NCI-H748 treated with DMSO at 0.1 percent for 48 hours (cell line): ENCODE measurements at regions not wholly inside any gene's neighbourhood (a gene's known extent, or its start where the extent isn't known, plus 50 kb on each side); places are given as distances from the start of the nearest gene placed in this dataset.
"Not testable (repeated sequence)": the region's sequence is repeated elsewhere in the genome, so short reads cannot be mapped to it uniquely, and the experiment has no call there.

Source experiments
- DNase-seq: peaks from one replicate; lab custom pipeline; 2025; lab: John Stamatoyannopoulos, UW

- no peak for DNase-seq
Measured at GRCh38 chr12:65656156-65656882, 168.0 kb upstream of the HMGA2 start.

GRCh38 chr12:65656891-65657351, 167.4 kb upstream of the HMGA2 start:
- DNase-seq, result no peak

GRCh38 chr12:65657635-65658034, 166.6 kb upstream of the HMGA2 start:
- no peak for DNase-seq

- DNase-seq, result no peak
Measured at GRCh38 chr12:65658360-65658759, 165.9 kb upstream of the HMGA2 start.

- no peak for DNase-seq
Measured at GRCh38 chr12:65659681-65660080, 164.6 kb upstream of the HMGA2 start.

- no peak for DNase-seq
Measured at GRCh38 chr12:65660096-65660495, 164.2 kb upstream of the HMGA2 start.

- no peak for DNase-seq
Measured at GRCh38 chr12:65660836-65661235, 163.4 kb upstream of the HMGA2 start.

GRCh38 chr12:65662590-65662989, 161.7 kb upstream of the HMGA2 start:
- no peak for DNase-seq

- DNase-seq, result no peak
Measured at GRCh38 chr12:65663097-65663496, 161.2 kb upstream of the HMGA2 start.

- DNase-seq, result no peak
Measured at GRCh38 chr12:65663648-65664047, 160.6 kb upstream of the HMGA2 start.

GRCh38 chr12:65664715-65665250, 159.5 kb upstream of the HMGA2 start:
- no peak for DNase-seq

- DNase-seq, result no peak
Measured at GRCh38 chr12:65665817-65666216, 158.5 kb upstream of the HMGA2 start.

GRCh38 chr12:65666876-65667275, 157.4 kb upstream of the HMGA2 start:
- DNase-seq, result no peak

GRCh38 chr12:65667932-65668331, 156.4 kb upstream of the HMGA2 start:
- no peak for DNase-seq

- DNase-seq, result no peak
Measured at GRCh38 chr12:65668981-65669695, 155.1 kb upstream of the HMGA2 start.

GRCh38 chr12:65670775-65671174, 153.5 kb upstream of the HMGA2 start:
- DNase-seq, result no peak

GRCh38 chr12:65672441-65672840, 151.8 kb upstream of the HMGA2 start:
- DNase-seq, result no peak

GRCh38 chr12:65673156-65673690, 151.1 kb upstream of the HMGA2 start:
- DNase-seq, result no peak

- no peak for DNase-seq
Measured at GRCh38 chr12:65673732-65674131, 150.6 kb upstream of the HMGA2 start.

GRCh38 chr12:65675141-65675621, 149.1 kb upstream of the HMGA2 start:
- no peak for DNase-seq

GRCh38 chr12:65678172-65678571, 146.1 kb upstream of the HMGA2 start:
- not testable (repeated sequence) for DNase-seq

- no peak for DNase-seq
Measured at GRCh38 chr12:65681226-65681625, 143.1 kb upstream of the HMGA2 start.

GRCh38 chr12:65682112-65682511, 142.2 kb upstream of the HMGA2 start:
- DNase-seq, result no peak
